A549 (cell line): ENCODE measurements at regions not wholly inside any gene's neighbourhood (a gene's known extent, or its start where the extent isn't known, plus 50 kb on each side); places are given as distances from the start of the nearest gene placed in this dataset.
A peak's percentile ranks its signal among the peaks of the same experiment; 100 is the strongest.

Experiments
- ATAC-seq, 2 experiments: fragments of 200-7000 bp in 1 of 2; fragments of >200 bp in 1 of 2; cut with Nextera tagmentation in 1 of 2; cut with Tn5 transposase in 1 of 2; 3 replicates each; pipeline versions ENCODE4 v1.8.0 to v1.9.1; 2018 to 2020; ENCODE audit warnings: mild to moderate bottlenecking in 1 of 2, moderate library complexity in 1 of 2
- CTCF ChIA-PET: fragments of 300-600 bp; sonication (Branson Sonifier 250); formaldehyde crosslinking; extraction: SDS; loops from one replicate; lab custom pipeline; 2021; ENCODE audit warnings: antibody characterized with exemption, inconsistent platforms; lab: Yijun Ruan, JAX
- POLR2A ChIA-PET: fragments of 350-600 bp; formaldehyde crosslinking; extraction: SDS; loops from one replicate; lab custom pipeline; 2021; ENCODE audit warnings: antibody characterized with exemption, inconsistent platforms; lab: Yijun Ruan, JAX
- DNase-seq, 2 experiments: peaks; one replicate each; pipeline versions ENCODE4 v3.0.0 to v3.0.0-alpha.2; 2011 to 2016; ENCODE audit warnings: low read depth in 1 of 2, low spot score in 1 of 2
- FAIRE-seq: peaks from 2 replicates; lab custom pipeline; 2011; peaks lifted over from hg19 to GRCh38; lab: Jason Lieb, UNC
- H3K27ac ChIP-seq, 2 experiments: fragments of >200 bp; sonication (Bioruptor Twin); formaldehyde crosslinking; 3 replicates each; pipeline ENCODE4 v1.5.1; 2016 to 2017
- H3K4me1 ChIP-seq: fragments of >200 bp; sonication (Bioruptor Twin); formaldehyde crosslinking; 3 replicates; pipeline ENCODE4 v1.6.1; 2016
- H3K4me2 ChIP-seq: fragments of >200 bp; sonication (Bioruptor Twin); formaldehyde crosslinking; 3 replicates; pipeline ENCODE4 v1.6.1; 2016
- H3K4me3 ChIP-seq: fragments of >200 bp; sonication (Bioruptor Twin); formaldehyde crosslinking; 3 replicates; pipeline ENCODE4 v1.5.1; 2016
- H3K9me3 ChIP-seq: fragments of >200 bp; sonication (Bioruptor Twin); formaldehyde crosslinking; 3 replicates; pipeline ENCODE4 v1.6.1; 2016
- BCL3 ChIP-seq: fragments of >200 bp; sonication (Bioruptor Twin); formaldehyde crosslinking; IDR thresholded peaks from 3 replicates; pipeline ENCODE4 v1.6.1; 2016
- BHLHE40 ChIP-seq: IDR thresholded peaks from 2 replicates; pipeline ENCODE4 v1.6.1; 2012; ENCODE audit warnings: low read depth, low read length, inconsistent platforms
- CBX8 ChIP-seq: fragments of 200-600 bp; sonication (generic); IDR thresholded peaks from 2 replicates; pipeline ENCODE4 v1.6.1; 2016
- EHMT2 ChIP-seq: fragments of 200-600 bp; sonication (generic); IDR thresholded peaks from 2 replicates; pipeline ENCODE4 v1.6.1; 2016; ENCODE audit warnings: antibody characterized with exemption, low read depth, mild to moderate bottlenecking, moderate library complexity
- EP300 ChIP-seq, 2 experiments: fragments of >200 bp; sonication (Bioruptor Twin); formaldehyde crosslinking; IDR thresholded peaks; 2 replicates in 1 of 2; 3 replicates in 1 of 2; pipeline ENCODE4 v1.6.1; 2016 to 2017
- ESRRA ChIP-seq: fragments of 150-350 bp; IDR thresholded peaks from 2 replicates; pipeline ENCODE4 v1.6.1; 2014; ENCODE audit warnings: mild to moderate bottlenecking, low read length, borderline replicate concordance
- FOSB ChIP-seq: fragments of 250-450 bp; sonication (Bioruptor Pico); IDR thresholded peaks from 2 replicates; pipeline ENCODE4 v1.5.0; 2020; ENCODE audit warnings: mild to moderate bottlenecking, moderate library complexity
- GATA3 ChIP-seq: IDR thresholded peaks from 2 replicates; pipeline ENCODE4 v1.6.1; 2012; ENCODE audit warnings: borderline replicate concordance
- HDAC2 ChIP-seq: fragments of 200-600 bp; sonication (generic); IDR thresholded peaks from 2 replicates; pipeline ENCODE4 v1.6.1; 2016
- HES2 ChIP-seq: fragments of >200 bp; sonication (Bioruptor Twin); formaldehyde crosslinking; IDR thresholded peaks from 2 replicates; pipeline ENCODE4 v1.6.1; 2016
- HOXA7 ChIP-seq: fragments of 250-450 bp; sonication (Bioruptor Pico); IDR thresholded peaks from 2 replicates; pipeline ENCODE4 v1.5.0; 2020; ENCODE audit warnings: mild to moderate bottlenecking, moderate library complexity
- HOXB13 ChIP-seq: fragments of 250-450 bp; sonication (Bioruptor Pico); IDR thresholded peaks from 2 replicates; pipeline ENCODE4 v1.5.0; 2020; ENCODE audit warnings: low read depth, mild to moderate bottlenecking, moderate library complexity
- JUN ChIP-seq, 2 experiments: fragments of >200 bp; sonication (Bioruptor Twin); formaldehyde crosslinking; IDR thresholded peaks; 2 replicates in 1 of 2; 3 replicates in 1 of 2; pipeline ENCODE4 v1.6.1; 2016 to 2017
- KDM1A ChIP-seq: fragments of 200-600 bp; sonication (generic); IDR thresholded peaks from 2 replicates; pipeline ENCODE4 v1.6.1; 2016; ENCODE audit warnings: low read depth, mild to moderate bottlenecking
- KDM5A ChIP-seq: fragments of 200-600 bp; sonication (generic); IDR thresholded peaks from 2 replicates; pipeline ENCODE4 v1.6.1; 2016; ENCODE audit warnings: antibody characterized with exemption, mild to moderate bottlenecking
- MAX ChIP-seq: IDR thresholded peaks from 2 replicates; pipeline ENCODE4 v1.6.1; 2012
- MYC ChIP-seq: IDR thresholded peaks from 2 replicates; pipeline ENCODE4 v1.6.1; 2012; ENCODE audit warnings: mild to moderate bottlenecking, inconsistent platforms, low read length, improper control_type of control experiment, borderline replicate concordance
- NPAS2 ChIP-seq: fragments of 250-450 bp; sonication (Bioruptor Pico); IDR thresholded peaks from 2 replicates; pipeline ENCODE4 v1.8.0; 2022; ENCODE audit warnings: mild to moderate bottlenecking, moderate library complexity, borderline replicate concordance
- NR3C1 ChIP-seq: fragments of >200 bp; sonication (Bioruptor Twin); formaldehyde crosslinking; IDR thresholded peaks from 3 replicates; pipeline ENCODE4 v1.6.1; 2017
- POLR2A ChIP-seq: IDR thresholded peaks from 2 replicates; pipeline ENCODE4 v1.6.1; 2012; ENCODE audit warnings: mild to moderate bottlenecking, low read length
- RCOR1 ChIP-seq: fragments of 150-350 bp; IDR thresholded peaks from 2 replicates; pipeline ENCODE4 v1.6.1; 2014; ENCODE audit warnings: antibody characterized with exemption, low read length, low read depth
- RFX5 ChIP-seq: fragments of 450-650 bp; IDR thresholded peaks from 2 replicates; pipeline ENCODE4 v1.7.1; 2014; ENCODE audit warnings: antibody characterized with exemption, mild to moderate bottlenecking, moderate library complexity
- RNF2 ChIP-seq: fragments of 200-600 bp; sonication (generic); IDR thresholded peaks from 2 replicates; pipeline ENCODE4 v1.6.1; 2016; ENCODE audit warnings: low read depth, mild to moderate bottlenecking, antibody characterized with exemption, moderate library complexity, borderline replicate concordance
- TFCP2L1 ChIP-seq: fragments of 250-450 bp; sonication (Bioruptor Pico); IDR thresholded peaks from 2 replicates; pipeline ENCODE4 v1.5.0; 2021; ENCODE audit warnings: mild to moderate bottlenecking
- TP53 ChIP-seq: fragments of 250-450 bp; sonication (Bioruptor Pico); IDR thresholded peaks from 2 replicates; pipeline ENCODE4 v1.5.0; 2021; ENCODE audit warnings: mild to moderate bottlenecking, moderate library complexity
- WGBS: methylation state at CpG from one replicate; pipeline ENCODE4 v1.1.6; 2017; ENCODE audit errors: missing lambda C conversion rate; 5-methylcytosine and 5-hydroxymethylcytosine counted together

- TF ChIP-seq ESRRA (no peak), BHLHE40 (no peak), EHMT2 (no peak), POLR2A (no peak), HDAC2 (no peak), MYC (no peak)
Measured at GRCh38 chr5:28451483-28451882, 1413.1 kb upstream of the CDH9 start (continued).

GRCh38 chr5:28450997-28451396 is 1412.6 kb upstream of the CDH9 start:
- WGBS: 15% methylated on average over 3 of the region's 3 CpGs
- TF ChIP-seq BCL3: no peak
- TF ChIP-seq MYC: no peak
- no peak for TF ChIP-seq CBX8
- TF ChIP-seq TFCP2L1 (CRISPR knock-in tag): no peak
- TF ChIP-seq POLR2A: no peak
- TF ChIP-seq FOSB (CRISPR knock-in tag): no peak
- TF ChIP-seq TP53 (CRISPR knock-in tag): no peak
- TF ChIP-seq KDM1A: no peak
- TF ChIP-seq GATA3: no peak
- no peak for TF ChIP-seq KDM5A
- Histone ChIP-seq H3K4me2 (no peak overlapping the region), H3K4me3 (no peak overlapping the region), H3K27ac (no peak overlapping the region), H3K9me3 (peaks cover 9% of the 10 kb centered on the region; the same call in 2 of the 3 replicates), H3K4me1 (no peaks in the 10 kb centered on the region)
- ChIA-PET CTCF (no interaction called here), POLR2A (no interaction called here)
- no peak for ATAC-seq
- DNase-seq: no peak
- FAIRE-seq: no peak

- TF ChIP-seq BHLHE40: no peak
- no peak for TF ChIP-seq GATA3
- no peak for TF ChIP-seq RFX5
- TF ChIP-seq NPAS2 (CRISPR knock-in tag): no peak
- TF ChIP-seq RNF2: no peak
- no peak for TF ChIP-seq JUN (IDR thresholded peaks at IDR 0.05)
- no peak for TF ChIP-seq EP300 (IDR thresholded peaks at IDR 0.05)
- no peak for TF ChIP-seq NR3C1
- no peak for TF ChIP-seq HOXB13 (CRISPR knock-in tag)
- no peak for TF ChIP-seq MAX
- TF ChIP-seq, all 56 proteins: peak for 0
Measured at GRCh38 chr5:28448791-28449190, 1410.4 kb upstream of the CDH9 start.

GRCh38 chr5:28430565-28431178 is 1392.3 kb upstream of the CDH9 start:
- 41% methylated on average over 5 of the region's 5 CpGs for WGBS
- Histone ChIP-seq H3K9me3 (peaks cover 4% of the 10 kb centered on the region; the same call in 1 of the 3 replicates), H3K27ac (no peak overlapping the region), H3K4me2 (no peak overlapping the region), H3K4me3 (no peak overlapping the region), H3K4me1 (no peaks in the 10 kb centered on the region)
- DNase-seq: peak in 1 of 2 experiments; percentile 6
- no peak for ATAC-seq
- TF ChIP-seq KDM1A (no peak), POLR2A (no peak), RCOR1 (no peak), HES2 (no peak), NR3C1 (no peak), HOXA7 (CRISPR knock-in tag) (no peak)
- ChIA-PET CTCF (no interaction called here), POLR2A (no interaction called here)
- no peak for FAIRE-seq

More at GRCh38 chr5:28448791-28449190, 1410.4 kb upstream of the CDH9 start:
- 38% methylated on average over 4 of the region's 4 CpGs for WGBS
- DNase-seq: no peak
- Histone ChIP-seq H3K4me2 (no peak overlapping the region), H3K4me3 (no peak overlapping the region), H3K27ac (no peak overlapping the region), H3K4me1 (no peaks in the 10 kb centered on the region), H3K9me3 (peaks cover 20% of the 10 kb centered on the region; the same call in 2 of the 3 replicates)
- ChIA-PET CTCF (no interaction called here), POLR2A (no interaction called here)
- FAIRE-seq: no peak
- no peak for ATAC-seq
